ENCODE measurements at regions not wholly inside any gene's neighbourhood (a gene's known extent, or its start where the extent isn't known, plus 50 kb on each side); places are given as distances from the start of the nearest gene placed in this dataset.

- TF ChIP-seq SUZ12 (IDR thresholded peaks at IDR 0.05; ENCODE audit: extremely low read depth, insufficient read depth, insufficient read length) (no peak), ZNF274 (IDR thresholded peaks at IDR 0.05; ENCODE audit: low read depth, low read length) (no peak), YY1 (IDR thresholded peaks at IDR 0.05; ENCODE audit: insufficient read depth, insufficient read length) (no peak)
These were observed 452.6 kb upstream of the ZMIZ1 start for GRCh38 chr10:78616125-78616695.
